Activated naive CD4-positive, alpha-beta T cell treated with anti-CD3 and anti-CD28 coated beads, Interleukin-2, amount 50 U/mL, for 72 hours (primary cell): ENCODE measurements at regions not wholly inside any gene's neighbourhood (a gene's known extent, or its start where the extent isn't known, plus 50 kb on each side); places are given as distances from the start of the nearest gene placed in this dataset.

Source experiments
- ATAC-seq, 2 donors: fragments of 150-1000 bp; cut with Tn5 transposase; 2 replicates each; pipeline ENCODE4 v1.10.0; 2021; ENCODE audit warnings: mild to moderate bottlenecking in 2 of 2, moderate library complexity in 2 of 2
- DNase-seq, 2 donors: peaks; one replicate each; pipeline ENCODE4 v3.0.0; 2021 to 2022; ENCODE audit warnings: low spot score in 2 of 2
- H3K27ac Mint-ChIP-seq, 2 donors: one replicate each; pipeline ENCODE4 v1.8.0; 2022; ENCODE audit warnings: mild to moderate bottlenecking in 2 of 2, mixed read lengths in 2 of 2
- H3K36me3 Mint-ChIP-seq, 2 donors: one replicate each; pipeline ENCODE4 v1.8.0; 2022; ENCODE audit warnings: mixed read lengths in 2 of 2
- H3K9me3 Mint-ChIP-seq, 2 donors: one replicate each; pipeline ENCODE4 v1.8.0; 2022; ENCODE audit warnings: mixed read lengths in 2 of 2

GRCh38 chr22:27258616-27259172 is 542.9 kb downstream of the MN1 start:
- ATAC-seq: no peak
- Mint-ChIP-seq H3K27ac (no peak overlapping the region), H3K9me3 (peaks cover 16 to 22% of the 10 kb centered on the region in 2 donors), H3K36me3 (peaks cover 8 to 17% of the 10 kb centered on the region in 2 donors)
- DNase-seq: no peak

- H3K36me3 Mint-ChIP-seq: peaks cover 8 to 15% of the 10 kb centered on the region in 2 donors
Observed at GRCh38 chr22:27259433-27259832, 542.1 kb downstream of the MN1 start.

GRCh38 chr22:27260087-27260698 is 541.4 kb downstream of the MN1 start:
- Mint-ChIP-seq H3K36me3 (peaks cover 6 to 15% of the 10 kb centered on the region in 2 donors), H3K27ac (no peak overlapping the region), H3K9me3 (peaks cover 14 to 25% of the 10 kb centered on the region in 2 donors)
- DNase-seq (no peak), ATAC-seq (no peak)

More at GRCh38 chr22:27259433-27259832, 542.1 kb downstream of the MN1 start:
- ATAC-seq (no peak), DNase-seq (no peak)
- Mint-ChIP-seq H3K9me3 (peaks cover 14 to 25% of the 10 kb centered on the region in 2 donors), H3K27ac (no peak overlapping the region)

GRCh38 chr22:27262361-27262760 is 539.2 kb downstream of the MN1 start:
- ATAC-seq (no peak), DNase-seq (no peak)
- Mint-ChIP-seq H3K9me3 (peaks cover 5 to 12% of the 10 kb centered on the region in 2 donors), H3K36me3 (peaks cover 0 to 7% of the 10 kb centered on the region in 2 donors), H3K27ac (no peak overlapping the region)

GRCh38 chr22:27264184-27264583 is 537.4 kb downstream of the MN1 start:
- no peak for ATAC-seq
- no peak for DNase-seq
- Mint-ChIP-seq H3K27ac (no peak overlapping the region), H3K9me3 (peaks cover 5 to 12% of the 10 kb centered on the region in 2 donors), H3K36me3 (peaks cover 0 to 7% of the 10 kb centered on the region in 2 donors)

GRCh38 chr22:27267145-27267544 is 534.4 kb downstream of the MN1 start:
- ATAC-seq: no peak
- no peak for DNase-seq
- Mint-ChIP-seq H3K9me3 (peaks cover 5 to 12% of the 10 kb centered on the region in 2 donors), H3K27ac (no peak overlapping the region), H3K36me3 (peaks cover 0 to 7% of the 10 kb centered on the region in 2 donors)

- H3K9me3 Mint-ChIP-seq: no peaks in the 10 kb centered on the region
- H3K27ac Mint-ChIP-seq: no peak overlapping the region
- H3K36me3 Mint-ChIP-seq: no peaks in the 10 kb centered on the region
- no peak for ATAC-seq
- no peak for DNase-seq
Observed at GRCh38 chr22:27269751-27270543, 531.6 kb downstream of the MN1 start.

GRCh38 chr22:27270818-27271510 is 530.6 kb downstream of the MN1 start:
- ATAC-seq: no peak
- Mint-ChIP-seq H3K9me3 (no peaks in the 10 kb centered on the region), H3K27ac (no peak overlapping the region), H3K36me3 (no peaks in the 10 kb centered on the region)
- no peak for DNase-seq

- Mint-ChIP-seq H3K9me3 (no peaks in the 10 kb centered on the region), H3K36me3 (no peaks in the 10 kb centered on the region), H3K27ac (no peak overlapping the region)
- DNase-seq (no peak), ATAC-seq (no peak)
Observed at GRCh38 chr22:27273436-27273835, 528.1 kb downstream of the MN1 start.

GRCh38 chr22:27273853-27274252 is 527.7 kb downstream of the MN1 start:
- H3K9me3 Mint-ChIP-seq: no peaks in the 10 kb centered on the region
- DNase-seq (no peak), ATAC-seq (no peak)
- H3K36me3 Mint-ChIP-seq: no peaks in the 10 kb centered on the region
- no peak overlapping the region for H3K27ac Mint-ChIP-seq

- Mint-ChIP-seq H3K36me3 (no peaks in the 10 kb centered on the region), H3K27ac (no peak overlapping the region), H3K9me3 (no peaks in the 10 kb centered on the region)
- ATAC-seq: no peak
- no peak for DNase-seq
Observed at GRCh38 chr22:27274770-27275449, 526.6 kb downstream of the MN1 start.

GRCh38 chr22:27278946-27279345 is 522.6 kb downstream of the MN1 start:
- DNase-seq (no peak), ATAC-seq (no peak)
- H3K36me3 Mint-ChIP-seq: peaks cover 0 to 6% of the 10 kb centered on the region in 2 donors
- H3K9me3 Mint-ChIP-seq: peaks cover 4 to 12% of the 10 kb centered on the region in 2 donors
- no peak overlapping the region for H3K27ac Mint-ChIP-seq

- Mint-ChIP-seq H3K36me3 (peaks cover 0 to 6% of the 10 kb centered on the region in 2 donors), H3K9me3 (peaks cover 8 to 12% of the 10 kb centered on the region in 2 donors), H3K27ac (no peak overlapping the region)
- DNase-seq (no peak), ATAC-seq (no peak)
Observed at GRCh38 chr22:27283240-27283639, 518.3 kb downstream of the MN1 start.

- Mint-ChIP-seq H3K36me3 (peaks cover 0 to 6% of the 10 kb centered on the region in 2 donors), H3K27ac (no peak overlapping the region), H3K9me3 (peaks cover 8 to 12% of the 10 kb centered on the region in 2 donors)
- DNase-seq (no peak), ATAC-seq (no peak)
Observed at GRCh38 chr22:27283714-27284113, 517.8 kb downstream of the MN1 start.

GRCh38 chr22:27284324-27284723 is 517.2 kb downstream of the MN1 start:
- Mint-ChIP-seq H3K9me3 (peaks cover 8 to 12% of the 10 kb centered on the region in 2 donors), H3K36me3 (peaks cover 0 to 6% of the 10 kb centered on the region in 2 donors), H3K27ac (no peak overlapping the region)
- no peak for DNase-seq
- no peak for ATAC-seq

GRCh38 chr22:27286711-27287110 is 514.8 kb downstream of the MN1 start:
- Mint-ChIP-seq H3K9me3 (peaks cover 4 to 9% of the 10 kb centered on the region in 2 donors), H3K27ac (no peak overlapping the region), H3K36me3 (peaks cover 0 to 6% of the 10 kb centered on the region in 2 donors)
- no peak for ATAC-seq
- no peak for DNase-seq
